PC-3 (cell line): ENCODE measurements at regions not wholly inside any gene's neighbourhood (a gene's known extent, or its start where the extent isn't known, plus 50 kb on each side); places are given as distances from the start of the nearest gene placed in this dataset.

Experiments
- ATAC-seq: fragments of 200-7000 bp; cut with Tn5 transposase; 2 replicates; pipeline ENCODE4 v1.9.1; 2020; ENCODE audit warnings: mild to moderate bottlenecking, moderate library complexity
- BruUV-seq: library from RNA; stranded (reverse); fragments of 400-500 nt; replicated peaks from 2 replicates; lab custom pipeline; 2021; lab: Mats Ljungman, UMichigan
- CTCF ChIA-PET: fragments of 300-600 bp; sonication (Branson Sonifier 250); formaldehyde crosslinking; loops from one replicate; lab custom pipeline; 2022; ENCODE audit warnings: antibody characterized with exemption; lab: Charles Lee
- POLR2A ChIA-PET: fragments of 300-600 bp; sonication (Branson Sonifier 250); formaldehyde crosslinking; loops from one replicate; lab custom pipeline; 2022; ENCODE audit warnings: antibody characterized with exemption; ENCODE audit not compliant: unreplicated experiment; lab: Charles Lee
- DNase-seq: peaks from one replicate; pipeline ENCODE4 v3.0.0-alpha.2; 2015
- H2AFZ ChIP-seq: fragments of 300-600 bp; sonication (generic); 2 replicates; pipeline ENCODE4 v1.6.0; 2016; ENCODE audit warnings: antibody characterized with exemption, low read length
- H3F3A ChIP-seq: fragments of 300-600 bp; sonication (generic); one replicate; pipeline ENCODE4 v1.6.0; 2017; ENCODE audit warnings: antibody characterized with exemption, low read length, control low read depth, mild to moderate bottlenecking; ENCODE audit not compliant: unreplicated experiment
- H3K27ac ChIP-seq: fragments of 300-600 bp; sonication (generic); 2 replicates; pipeline ENCODE4 v1.5.1; 2016; ENCODE audit warnings: mild to moderate bottlenecking, low read length
- H3K27me3 ChIP-seq: fragments of 300-600 bp; sonication (generic); 2 replicates; pipeline ENCODE4 v1.6.1; 2016; ENCODE audit warnings: low read length, mixed read lengths
- H3K36me3 ChIP-seq: fragments of 300-600 bp; sonication (generic); 2 replicates; pipeline ENCODE4 v1.6.1; 2016; ENCODE audit warnings: low read depth, mixed run types, low read length, mixed read lengths
- H3K4me1 ChIP-seq: fragments of 300-600 bp; sonication (generic); 2 replicates; pipeline ENCODE4 v1.5.1; 2016; ENCODE audit warnings: low read length; ENCODE audit not compliant: insufficient read depth
- H3K4me2 ChIP-seq: fragments of 300-600 bp; sonication (generic); 2 replicates; pipeline ENCODE4 v1.6.0; 2016; ENCODE audit warnings: low read length
- H3K4me3 ChIP-seq: fragments of 300-600 bp; sonication (generic); 2 replicates; pipeline ENCODE4 v1.5.1; 2016; ENCODE audit warnings: mild to moderate bottlenecking, low read length, mixed read lengths
- H3K79me2 ChIP-seq: fragments of 300-600 bp; sonication (generic); 2 replicates; pipeline ENCODE4 v1.6.1; 2017; ENCODE audit warnings: low read length, mixed read lengths
- H3K9ac ChIP-seq: fragments of 300-600 bp; sonication (generic); 2 replicates; pipeline ENCODE4 v1.6.0; 2016; ENCODE audit warnings: mild to moderate bottlenecking, low read length
- H3K9me2 ChIP-seq: fragments of 300-600 bp; sonication (generic); replicated peaks from 2 replicates; pipeline ENCODE4 v1.6.1; 2016; ENCODE audit warnings: mixed run types, low read length, mixed read lengths
- H3K9me3 ChIP-seq: fragments of 300-600 bp; sonication (generic); 2 replicates; pipeline ENCODE4 v1.6.1; 2016; ENCODE audit warnings: low read length, mixed read lengths
- H4K20me1 ChIP-seq: fragments of 300-600 bp; sonication (generic); 2 replicates; pipeline ENCODE4 v1.6.1; 2016; ENCODE audit warnings: low read length, mixed read lengths
- CTCF ChIP-seq: fragments of 300-600 bp; sonication (generic); conservative IDR thresholded peaks from 2 replicates; pipeline ENCODE4 v1.5.1; 2017; ENCODE audit warnings: antibody characterized with exemption, low read depth, mild to moderate bottlenecking, low read length
- EZH2 ChIP-seq: fragments of 300-600 bp; sonication (generic); IDR thresholded peaks from one replicate; pipeline ENCODE4 v1.6.1; 2017; ENCODE audit warnings: antibody characterized with exemption, mild to moderate bottlenecking, low read length; ENCODE audit not compliant: unreplicated experiment
- EZH2phosphoT487 ChIP-seq: fragments of 300-600 bp; sonication (generic); IDR thresholded peaks from 2 replicates; pipeline ENCODE4 v1.6.1; 2018; ENCODE audit warnings: mild to moderate bottlenecking, antibody characterized with exemption, low read length, borderline replicate concordance
- intact Hi-C: fragments of 100-400 bp; cut with micrococcal nuclease; formaldehyde crosslinking; loops from 2 replicates; pipeline ENCODE4 v1.9.0; 2023

GRCh38 chr5:84859056-84859455 is 474.4 kb upstream of the EDIL3 start:
- intact Hi-C loops, result no loop called here
- BruUV-seq, result no TSS peak
- ChIA-PET CTCF (no interaction called here), POLR2A (no interaction called here)
- H3K79me2 ChIP-seq, result no peaks in the 10 kb centered on the region
- DNase-seq (no peak), ATAC-seq (no peak)
- no peaks in the 10 kb centered on the region for H3K9me3 ChIP-seq
- no peaks in the 10 kb centered on the region for H3K9me2 ChIP-seq
- no peak overlapping the region for H3K4me3 ChIP-seq
- no peak overlapping the region for H2AFZ ChIP-seq
- H3F3A ChIP-seq, result no peaks in the 10 kb centered on the region
- H3K4me2 ChIP-seq, result no peak overlapping the region
- H3K27ac ChIP-seq, result no peak overlapping the region
- H4K20me1 ChIP-seq, result no peaks in the 10 kb centered on the region
- H3K9ac ChIP-seq, result no peak overlapping the region
- no peaks in the 10 kb centered on the region for H3K36me3 ChIP-seq
- no peak for TF ChIP-seq EZH2phosphoT487
- TF ChIP-seq CTCF, result no peak
- TF ChIP-seq EZH2, result no peak
- H3K27me3 ChIP-seq, result no peaks in the 10 kb centered on the region
- no peaks in the 10 kb centered on the region for H3K4me1 ChIP-seq

GRCh38 chr5:84831701-84832100 is 447.0 kb upstream of the EDIL3 start:
- Histone ChIP-seq H3F3A (no peaks in the 10 kb centered on the region), H3K9ac (no peak overlapping the region), H3K9me2 (no peaks in the 10 kb centered on the region), H4K20me1 (no peaks in the 10 kb centered on the region), H3K79me2 (no peaks in the 10 kb centered on the region), H3K4me1 (no peaks in the 10 kb centered on the region), H3K9me3 (no peaks in the 10 kb centered on the region), H2AFZ (no peak overlapping the region), H3K36me3 (no peaks in the 10 kb centered on the region), H3K27ac (no peak overlapping the region), H3K4me2 (no peak overlapping the region), H3K27me3 (no peaks in the 10 kb centered on the region), H3K4me3 (no peak overlapping the region)
- no TSS peak for BruUV-seq
- no peak for ATAC-seq
- intact Hi-C loops, result no loop called here
- DNase-seq, result no peak
- POLR2A ChIA-PET, result no interaction called here
- CTCF ChIA-PET, result no interaction called here
- no peak for TF ChIP-seq EZH2
- TF ChIP-seq CTCF, result no peak
- no peak for TF ChIP-seq EZH2phosphoT487

GRCh38 chr5:84830265-84830664 is 445.6 kb upstream of the EDIL3 start:
- Histone ChIP-seq H3K79me2 (no peaks in the 10 kb centered on the region), H3K9me3 (no peaks in the 10 kb centered on the region), H3K27me3 (no peaks in the 10 kb centered on the region), H3K9me2 (no peaks in the 10 kb centered on the region), H3K36me3 (no peaks in the 10 kb centered on the region), H3K9ac (no peak overlapping the region), H3K4me3 (no peak overlapping the region), H3F3A (no peaks in the 10 kb centered on the region), H4K20me1 (no peaks in the 10 kb centered on the region), H2AFZ (no peak overlapping the region), H3K27ac (no peak overlapping the region), H3K4me2 (no peak overlapping the region), H3K4me1 (no peaks in the 10 kb centered on the region)
- CTCF ChIA-PET, result no interaction called here
- no peak for TF ChIP-seq EZH2phosphoT487
- no peak for TF ChIP-seq CTCF
- TF ChIP-seq EZH2, result no peak
- BruUV-seq, result no TSS peak
- DNase-seq (no peak), ATAC-seq (no peak)
- POLR2A ChIA-PET, result no interaction called here
- intact Hi-C loops, result no loop called here
